Panc1 (cell line): ENCODE measurements at regions not wholly inside any gene's neighbourhood (a gene's known extent, or its start where the extent isn't known, plus 50 kb on each side); places are given as distances from the start of the nearest gene placed in this dataset.

Source experiments
- CTCF ChIP-seq: fragments of 450-650 bp; IDR thresholded peaks from 2 replicates; pipeline ENCODE4 v1.5.1; 2017; ENCODE audit warnings: mild to moderate bottlenecking
- POLR2AphosphoS5 ChIP-seq: IDR thresholded peaks from 2 replicates; pipeline ENCODE4 v1.6.1; 2012; ENCODE audit warnings: mild to moderate bottlenecking, low read depth, low read length, moderate library complexity
- SIN3A ChIP-seq: IDR thresholded peaks from 2 replicates; pipeline ENCODE4 v1.6.1; 2012; ENCODE audit warnings: low read depth, mild to moderate bottlenecking, low read length, moderate library complexity, borderline replicate concordance; ENCODE audit not compliant: insufficient read depth
- TF ChIP-seq, protein P1 (sequence below), 2 experiments: IDR thresholded peaks; 2 replicates each; pipeline ENCODE4 v1.6.1; 2011 to 2012; ENCODE audit warnings: low read depth in 2 of 2, control low read depth in 1 of 2, low read length in 1 of 2, mild to moderate bottlenecking in 1 of 2, moderate library complexity in 1 of 2; ENCODE audit not compliant: insufficient read depth in 1 of 2

- no peak for TF ChIP-seq CTCF
- no peak for TF ChIP-seq SIN3A
- TF ChIP-seq POLR2AphosphoS5: no peak
- TF ChIP-seq, protein P1, sequence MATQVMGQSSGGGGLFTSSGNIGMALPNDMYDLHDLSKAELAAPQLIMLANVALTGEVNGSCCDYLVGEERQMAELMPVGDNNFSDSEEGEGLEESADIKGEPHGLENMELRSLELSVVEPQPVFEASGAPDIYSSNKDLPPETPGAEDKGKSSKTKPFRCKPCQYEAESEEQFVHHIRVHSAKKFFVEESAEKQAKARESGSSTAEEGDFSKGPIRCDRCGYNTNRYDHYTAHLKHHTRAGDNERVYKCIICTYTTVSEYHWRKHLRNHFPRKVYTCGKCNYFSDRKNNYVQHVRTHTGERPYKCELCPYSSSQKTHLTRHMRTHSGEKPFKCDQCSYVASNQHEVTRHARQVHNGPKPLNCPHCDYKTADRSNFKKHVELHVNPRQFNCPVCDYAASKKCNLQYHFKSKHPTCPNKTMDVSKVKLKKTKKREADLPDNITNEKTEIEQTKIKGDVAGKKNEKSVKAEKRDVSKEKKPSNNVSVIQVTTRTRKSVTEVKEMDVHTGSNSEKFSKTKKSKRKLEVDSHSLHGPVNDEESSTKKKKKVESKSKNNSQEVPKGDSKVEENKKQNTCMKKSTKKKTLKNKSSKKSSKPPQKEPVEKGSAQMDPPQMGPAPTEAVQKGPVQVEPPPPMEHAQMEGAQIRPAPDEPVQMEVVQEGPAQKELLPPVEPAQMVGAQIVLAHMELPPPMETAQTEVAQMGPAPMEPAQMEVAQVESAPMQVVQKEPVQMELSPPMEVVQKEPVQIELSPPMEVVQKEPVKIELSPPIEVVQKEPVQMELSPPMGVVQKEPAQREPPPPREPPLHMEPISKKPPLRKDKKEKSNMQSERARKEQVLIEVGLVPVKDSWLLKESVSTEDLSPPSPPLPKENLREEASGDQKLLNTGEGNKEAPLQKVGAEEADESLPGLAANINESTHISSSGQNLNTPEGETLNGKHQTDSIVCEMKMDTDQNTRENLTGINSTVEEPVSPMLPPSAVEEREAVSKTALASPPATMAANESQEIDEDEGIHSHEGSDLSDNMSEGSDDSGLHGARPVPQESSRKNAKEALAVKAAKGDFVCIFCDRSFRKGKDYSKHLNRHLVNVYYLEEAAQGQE (IDR thresholded peaks at IDR 0.05; ENCODE audit: insufficient read depth in 1 of 2, low read depth in 2 of 2, low read length in 1 of 2): no peak
Measured at GRCh38 chr3:144381607-144382006, 410.0 kb downstream of the DIPK2A start.
